ENCODE measurements at regions not wholly inside any gene's neighbourhood (a gene's known extent, or its start where the extent isn't known, plus 50 kb on each side); places are given as distances from the start of the nearest gene placed in this dataset.

GRCh38 chr5:110218981-110219380 is 507.5 kb downstream of the TMEM232 start:
- TF ChIP-seq CTCF (conservative IDR thresholded peaks at IDR 0.05; ENCODE audit: low read depth, low read length) (no peak), NFE2L2 (IDR thresholded peaks at IDR 0.05; ENCODE audit: low read depth, low read length) (no peak), FOS (IDR thresholded peaks at IDR 0.05; ENCODE audit: low read depth, low read length) (no peak)

Measured in IMR-90 (cell line).